Sigmoid colon (tissue), 4 donors: ENCODE measurements at regions not wholly inside any gene's neighbourhood (a gene's known extent, or its start where the extent isn't known, plus 50 kb on each side); places are given as distances from the start of the nearest gene placed in this dataset.

Experiments used
- CTCF ChIP-seq, 4 experiments: fragments of 450-650 bp in 3 of 4; fragments of 200-600 bp in 1 of 4; IDR thresholded peaks; one replicate each; pipeline ENCODE4 v1.5.1; 2016 to 2019; ENCODE audit warnings: antibody characterized with exemption in 4 of 4, mild to moderate bottlenecking in 3 of 4, moderate library complexity in 2 of 4
- EP300 ChIP-seq, 4 donors: sonication (generic); formaldehyde crosslinking; IDR thresholded peaks; one replicate each; pipeline ENCODE4 v1.6.1; 2017; ENCODE audit warnings: antibody characterized with exemption in 4 of 4
- POLR2A ChIP-seq, 2 donors: fragments of 450-650 bp; IDR thresholded peaks; one replicate each; pipeline ENCODE4 v1.6.1; 2016; ENCODE audit warnings: antibody characterized with exemption in 2 of 2, mild to moderate bottlenecking in 2 of 2, moderate library complexity in 2 of 2

GRCh38 chr6:50998905-50999304 is 180.2 kb downstream of the TFAP2B start:
- TF ChIP-seq CTCF (IDR thresholded peaks at IDR 0.05): no peak
- no peak for TF ChIP-seq POLR2A (IDR thresholded peaks at IDR 0.05)
- TF ChIP-seq EP300 (IDR thresholded peaks at IDR 0.05): no peak
